Esophagus squamous epithelium (tissue), 5 donors: ENCODE measurements at regions not wholly inside any gene's neighbourhood (a gene's known extent, or its start where the extent isn't known, plus 50 kb on each side); places are given as distances from the start of the nearest gene placed in this dataset.

Experiments
- DNase-seq: peaks from one replicate; lab custom pipeline; 2025; lab: John Stamatoyannopoulos, UW
- H3K27ac ChIP-seq, 4 donors: fragments of 200-600 bp; sonication (generic); one replicate each; pipeline ENCODE4 v1.5.1; 2016 to 2019; ENCODE audit warnings: mild to moderate bottlenecking in 1 of 4
- H3K27me3 ChIP-seq, 4 donors: fragments of 200-600 bp; sonication (generic); 1 replicate in 3 of 4; 2 replicates in 1 of 4; pipeline versions ENCODE4 v1.5.1 to v1.6.0; 2017 to 2021; ENCODE audit warnings: antibody characterized with exemption in 1 of 4
- H3K36me3 ChIP-seq, 3 donors: fragments of 200-600 bp; sonication (generic); one replicate each; pipeline ENCODE4 v1.5.1; 2016 to 2019
- H3K4me1 ChIP-seq, 3 donors: fragments of 200-600 bp; sonication (generic); one replicate each; pipeline ENCODE4 v1.5.1; 2017 to 2019
- H3K4me3 ChIP-seq, 4 donors: fragments of 200-600 bp; sonication (generic); 1 replicate in 3 of 4; 2 replicates in 1 of 4; pipeline ENCODE4 v1.5.1; 2016 to 2019; ENCODE audit warnings: mild to moderate bottlenecking in 2 of 4, moderate library complexity in 1 of 4
- H3K9me3 ChIP-seq, 3 donors: fragments of 200-600 bp; sonication (generic); one replicate each; pipeline ENCODE4 v1.5.1; 2016 to 2019
- CTCF ChIP-seq, 6 experiments: fragments of 450-650 bp in 4 of 6; fragments of 200-600 bp in 2 of 6; sonication (generic) in 2 of 6; IDR thresholded peaks; one replicate each; pipeline ENCODE4 v1.5.1; 2016 to 2019; ENCODE audit warnings: antibody characterized with exemption in 6 of 6, mild to moderate bottlenecking in 4 of 6, moderate library complexity in 4 of 6
- POLR2A ChIP-seq, 4 donors: fragments of 450-650 bp; IDR thresholded peaks; one replicate each; pipeline ENCODE4 v1.6.1; 2017; ENCODE audit warnings: antibody characterized with exemption in 4 of 4, mild to moderate bottlenecking in 4 of 4, moderate library complexity in 3 of 4
- WGBS, 2 donors: methylation state at CpG; one replicate each; pipeline ENCODE4 v1.1.5; 2018; 5-methylcytosine and 5-hydroxymethylcytosine counted together
- intact Hi-C: fragments of 100-400 bp; cut with DNase I; formaldehyde crosslinking; loops from one replicate; pipeline ENCODE4 v1.15.0; 2022
- donor health status: DM: yes; HTN: yes; CAD: no.

- Histone ChIP-seq H3K4me1 (peaks cover 0 to 6% (median 0%) of the 10 kb centered on the region in 3 donors), H3K9me3 (no peaks in the 10 kb centered on the region), H3K27me3 (peaks cover 0 to 79% (median 0%) of the 10 kb centered on the region in 4 donors), H3K4me3 (no peak overlapping the region), H3K27ac (no peak overlapping the region), H3K36me3 (no peaks in the 10 kb centered on the region)
- intact Hi-C loops: no loop called here
- WGBS, 2 donors: 60 to 62% methylated on average over 12 to 13 of the region's 14 CpGs
- no peak for DNase-seq
- no peak for TF ChIP-seq POLR2A (IDR thresholded peaks at IDR 0.05)
- no peak for TF ChIP-seq CTCF (IDR thresholded peaks at IDR 0.05)
Observed at GRCh38 chr16:87065446-87066132, 251.6 kb downstream of the C16orf95 start.

- peaks cover 0 to 86% (median 0%) of the 10 kb centered on the region in 4 donors for H3K27me3 ChIP-seq
- H3K36me3 ChIP-seq: no peaks in the 10 kb centered on the region
- intact Hi-C loops: no loop called here
- TF ChIP-seq CTCF (IDR thresholded peaks at IDR 0.05): no peak
- TF ChIP-seq POLR2A (IDR thresholded peaks at IDR 0.05): no peak
- 80 to 84% methylated on average over 22 of the region's 30 CpGs for WGBS, 2 donors
- no peak overlapping the region for H3K27ac ChIP-seq
- H3K4me3 ChIP-seq: no peak overlapping the region
- no peaks in the 10 kb centered on the region for H3K9me3 ChIP-seq
- no peak for DNase-seq
- H3K4me1 ChIP-seq: peaks cover 0 to 6% (median 0%) of the 10 kb centered on the region in 3 donors
Observed at GRCh38 chr16:87066133-87067002, 250.8 kb downstream of the C16orf95 start.

- intact Hi-C loops: no loop called here
- TF ChIP-seq CTCF (IDR thresholded peaks at IDR 0.05) (no peak), POLR2A (IDR thresholded peaks at IDR 0.05) (no peak)
- WGBS, 2 donors: 83 to 89% methylated on average over 13 to 20 of the region's 24 CpGs
- DNase-seq: no peak
- no peak overlapping the region for H3K27ac ChIP-seq
- no peak overlapping the region for H3K4me3 ChIP-seq
- peaks cover 0 to 6% (median 0%) of the 10 kb centered on the region in 3 donors for H3K4me1 ChIP-seq
- H3K27me3 ChIP-seq: peaks cover 0 to 92% (median 0%) of the 10 kb centered on the region in 4 donors
- H3K9me3 ChIP-seq: no peaks in the 10 kb centered on the region
- no peaks in the 10 kb centered on the region for H3K36me3 ChIP-seq
Observed at GRCh38 chr16:87067003-87067556, 250.1 kb downstream of the C16orf95 start.

- H3K27ac ChIP-seq: no peak overlapping the region
- H3K4me3 ChIP-seq: no peak overlapping the region
- H3K9me3 ChIP-seq: no peaks in the 10 kb centered on the region
- H3K36me3 ChIP-seq: no peaks in the 10 kb centered on the region
- DNase-seq: no peak
- H3K27me3 ChIP-seq: peaks cover 0 to 86% (median 0%) of the 10 kb centered on the region in 4 donors
- no peaks in the 10 kb centered on the region for H3K4me1 ChIP-seq
- intact Hi-C loops: no loop called here
- TF ChIP-seq CTCF (IDR thresholded peaks at IDR 0.05) (no peak), POLR2A (IDR thresholded peaks at IDR 0.05) (no peak)
- 84 to 88% methylated on average over 17 to 36 of the region's 40 CpGs for WGBS, 2 donors
Observed at GRCh38 chr16:87067836-87068761, 249.1 kb downstream of the C16orf95 start.
